ENCODE measurements at regions not wholly inside any gene's neighbourhood (a gene's known extent, or its start where the extent isn't known, plus 50 kb on each side); places are given as distances from the start of the nearest gene placed in this dataset.

GRCh38 chr9:30688801-30689200, 1695.6 kb upstream of the ACO1 start:
- Mint-ChIP-seq H3K4me1 (no peaks in the 10 kb centered on the region), H3K9me3 (peaks cover 17 to 21% of the 10 kb centered on the region in 2 experiments), H3K27me3 (ENCODE audit: low read depth) (no peaks in the 10 kb centered on the region), H3K27ac (no peak overlapping the region), H3K36me3 (ENCODE audit: insufficient read depth in 1 of 3, low read depth in 3 of 3) (peaks cover 5 to 22% (median 5%) of the 10 kb centered on the region in 3 experiments; a peak in 6 of 7 replicates), H3K4me3 (no peak overlapping the region)
- Histone ChIP-seq H4K20me1 (ENCODE audit: control insufficient read depth, insufficient read depth, insufficient read length) (no peaks in the 10 kb centered on the region), H3T11ph (ENCODE audit: low read length) (no peak overlapping the region), H2AFZ (ENCODE audit: low read length) (no peak overlapping the region), H3K79me1 (ENCODE audit: insufficient read depth, low read depth, low read length, poor library complexity, severe bottlenecking) (no peaks in the 10 kb centered on the region), H3K56ac (ENCODE audit: insufficient read length, low read depth, low read length) (no peak overlapping the region), H3K18ac (ENCODE audit: insufficient read length, low read depth, low read length) (no peak overlapping the region), H2BK20ac (ENCODE audit: low read depth, low read length, poor library complexity, severe bottlenecking) (no peak overlapping the region), H3K4me1 (ENCODE audit: insufficient read depth, low read length) (no peaks in the 10 kb centered on the region), H3K23ac (ENCODE audit: insufficient read length, low read depth, low read length) (no peak overlapping the region), H3K23me2 (ENCODE audit: insufficient read length, low read depth, low read length, poor library complexity, severe bottlenecking) (no peaks in the 10 kb centered on the region), H2BK15ac (ENCODE audit: low read depth, low read length) (no peak overlapping the region), H2BK120ac (ENCODE audit: low read depth, low read length, poor library complexity, severe bottlenecking) (no peak overlapping the region), H2BK12ac (ENCODE audit: insufficient read length, low read depth, low read length) (no peak overlapping the region), H3K4me2 (ENCODE audit: insufficient read depth, insufficient read length, low read length) (no peak overlapping the region), H4K5ac (ENCODE audit: insufficient read length, low read depth, low read length) (no peak overlapping the region), H3K79me2 (ENCODE audit: insufficient read depth, low read length) (no peaks in the 10 kb centered on the region), H3K9me3 (ENCODE audit: control insufficient read depth, low read depth, low read length) (no peaks in the 10 kb centered on the region), H3K27ac (ENCODE audit: insufficient read length, low read depth, low read length) (no peak overlapping the region), H4K91ac (ENCODE audit: insufficient read length, low read depth, low read length) (no peak overlapping the region), H3K9ac (ENCODE audit: extremely low read depth, insufficient read length, low read length) (no peak overlapping the region), H3K4ac (ENCODE audit: low read depth, low read length) (no peak overlapping the region), H3K27me3 (ENCODE audit: insufficient read depth, low read length) (no peaks in the 10 kb centered on the region), H2AK5ac (ENCODE audit: insufficient read length, low read length) (no peak overlapping the region), H3K14ac (ENCODE audit: insufficient read depth, low read length) (no peak overlapping the region), H4K8ac (replicated peaks; ENCODE audit: insufficient read length, low read depth, low read length) (no peak overlapping the region), H2BK5ac (ENCODE audit: insufficient read length, low read length) (no peak overlapping the region)
- no CpG with 5 or more reads among the region's 14 CpGs for WGBS (ENCODE audit: extremely low coverage, insufficient read length, low lambda C conversion rate)
- DNase-seq = no peak
- TF ChIP-seq CTCF (conservative IDR thresholded peaks at IDR 0.05) = no peak

All from H9 (cell line).